IMR-90 (cell line): ENCODE measurements at regions not wholly inside any gene's neighbourhood (a gene's known extent, or its start where the extent isn't known, plus 50 kb on each side); places are given as distances from the start of the nearest gene placed in this dataset.

Experiments
- ATAC-seq: fragments of 200-7000 bp; cut with Tn5 transposase; 2 replicates; pipeline ENCODE4 v1.9.1; 2020; ENCODE audit warnings: low read depth, mild to moderate bottlenecking, moderate library complexity
- BruUV-seq: library from RNA; stranded (reverse); fragments of 400-500 nt; replicated peaks from 2 replicates; lab custom pipeline; 2021; lab: Mats Ljungman, UMichigan
- CTCF ChIA-PET: fragments of 300-600 bp; formaldehyde crosslinking; extraction: SDS; loops from one replicate; lab custom pipeline; 2021; ENCODE audit warnings: antibody characterized with exemption; lab: Yijun Ruan, JAX
- POLR2A ChIA-PET: fragments of 300-600 bp; sonication (Branson Sonifier 250); formaldehyde crosslinking; loops from one replicate; lab custom pipeline; 2022; ENCODE audit warnings: antibody characterized with exemption; ENCODE audit not compliant: unreplicated experiment; lab: Charles Lee
- DNase-seq: peaks from one replicate; pipeline ENCODE4 v3.0.0; 2013
- H2AFZ ChIP-seq: replicated peaks from 2 replicates; pipeline ENCODE3; 2013; ENCODE audit warnings: low read length, mild to moderate bottlenecking; ENCODE audit not compliant: poor library complexity
- H2AK5ac ChIP-seq: 2 replicates; pipeline ENCODE4 v1.6.1; 2013; ENCODE audit warnings: low read depth, low read length, inconsistent platforms
- H2AK9ac ChIP-seq: replicated peaks from 2 replicates; pipeline ENCODE3; 2013; ENCODE audit warnings: mild to moderate bottlenecking, low read depth, low read length, moderate library complexity; ENCODE audit not compliant: poor library complexity
- H2BK120ac ChIP-seq: 2 replicates; pipeline ENCODE4 v1.6.1; 2013; ENCODE audit warnings: low read depth, low read length, inconsistent platforms
- H2BK15ac ChIP-seq: 3 replicates; pipeline ENCODE4 v1.6.1; 2013; ENCODE audit warnings: low read depth, low read length, inconsistent platforms
- H2BK20ac ChIP-seq: 2 replicates; pipeline ENCODE4 v1.6.1; 2013; ENCODE audit warnings: low read depth, mild to moderate bottlenecking, inconsistent platforms, low read length, moderate library complexity
- H2BK5ac ChIP-seq: 2 replicates; pipeline ENCODE4 v1.6.1; 2013; ENCODE audit warnings: mild to moderate bottlenecking, low read depth, low read length, inconsistent platforms; ENCODE audit not compliant: poor library complexity, severe bottlenecking
- H3K14ac ChIP-seq: replicated peaks from 2 replicates; pipeline ENCODE4 v1.6.1; 2013; ENCODE audit warnings: low read depth, low read length, inconsistent platforms
- H3K18ac ChIP-seq: 2 replicates; pipeline ENCODE4 v1.6.1; 2013; ENCODE audit warnings: low read depth, low read length, control low read depth
- H3K23ac ChIP-seq: 2 replicates; pipeline ENCODE4 v1.6.1; 2013; ENCODE audit warnings: low read depth, low read length, inconsistent platforms
- H3K27ac ChIP-seq: 2 replicates; pipeline ENCODE4 v1.5.1; 2013; ENCODE audit warnings: mild to moderate bottlenecking, control low read depth, low read length; ENCODE audit not compliant: insufficient read depth
- H3K27me3 ChIP-seq: 2 replicates; pipeline ENCODE4 v1.6.1; 2013; ENCODE audit warnings: low read length; ENCODE audit not compliant: control insufficient read depth, insufficient read depth
- H3K36me3 ChIP-seq: 2 replicates; pipeline ENCODE4 v1.6.1; 2013; ENCODE audit warnings: low read length, mixed read lengths; ENCODE audit not compliant: control insufficient read depth, insufficient read depth
- H3K4ac ChIP-seq: 2 replicates; pipeline ENCODE4 v1.6.1; 2013; ENCODE audit warnings: low read depth, low read length, inconsistent platforms
- H3K4me1 ChIP-seq: 2 replicates; pipeline ENCODE4 v1.6.1; 2013; ENCODE audit warnings: low read length, mixed read lengths; ENCODE audit not compliant: control insufficient read depth, insufficient read depth
- H3K4me2 ChIP-seq: 2 replicates; pipeline ENCODE4 v1.6.1; 2013; ENCODE audit warnings: low read depth, mild to moderate bottlenecking, control low read depth, low read length, moderate library complexity
- H3K4me3 ChIP-seq: 2 replicates; pipeline ENCODE4 v1.5.1; 2013; ENCODE audit warnings: low read depth, mild to moderate bottlenecking, control low read depth, low read length, moderate library complexity; ENCODE audit not compliant: insufficient read depth
- H3K56ac ChIP-seq: 2 replicates; pipeline ENCODE4 v1.6.1; 2013; ENCODE audit warnings: low read length, inconsistent platforms; ENCODE audit not compliant: insufficient read depth; ENCODE audit errors: extremely low read depth
- H3K79me1 ChIP-seq, 2 experiments: 2 replicates each; pipeline ENCODE4 v1.6.1; 2013; ENCODE audit warnings: low read length in 2 of 2, inconsistent platforms in 1 of 2, low read depth in 1 of 2
- H3K9ac ChIP-seq: 2 replicates; pipeline ENCODE4 v1.6.1; 2013; ENCODE audit warnings: low read depth, low read length, control low read depth
- H3K9me1 ChIP-seq: 2 replicates; pipeline ENCODE4 v1.6.1; 2013; ENCODE audit warnings: low read length, inconsistent platforms; ENCODE audit not compliant: insufficient read depth
- H3K9me3 ChIP-seq: 2 replicates; pipeline ENCODE4 v1.6.1; 2013; ENCODE audit warnings: low read length; ENCODE audit not compliant: control insufficient read depth, insufficient read depth
- H4K20me1 ChIP-seq: 2 replicates; pipeline ENCODE4 v1.6.1; 2013; ENCODE audit warnings: low read length, inconsistent platforms; ENCODE audit not compliant: insufficient read depth
- H4K5ac ChIP-seq: 2 replicates; pipeline ENCODE4 v1.6.1; 2013; ENCODE audit warnings: mild to moderate bottlenecking, low read depth, low read length, control low read depth
- H4K8ac ChIP-seq, 2 experiments: 2 replicates each; pipeline ENCODE4 v1.6.1; 2013; ENCODE audit warnings: low read depth in 2 of 2, low read length in 2 of 2, control low read depth in 1 of 2, inconsistent platforms in 1 of 2
- H4K91ac ChIP-seq: 2 replicates; pipeline ENCODE4 v1.6.1; 2013; ENCODE audit warnings: low read depth, low read length, inconsistent platforms; ENCODE audit not compliant: insufficient read depth
- BHLHE40 ChIP-seq: fragments of 150-350 bp; IDR thresholded peaks from 2 replicates; pipeline ENCODE4 v1.6.1; 2016; ENCODE audit warnings: mild to moderate bottlenecking, low read depth, low read length
- CEBPB ChIP-seq: IDR thresholded peaks from 2 replicates; pipeline ENCODE4 v1.6.1; 2012; ENCODE audit warnings: low read depth, low read length, improper control_type of control experiment
- CHD1 ChIP-seq: IDR thresholded peaks from 2 replicates; pipeline ENCODE4 v1.6.1; 2012; ENCODE audit warnings: low read depth, low read length, improper control_type of control experiment
- FOS ChIP-seq: fragments of 150-350 bp; IDR thresholded peaks from 2 replicates; pipeline ENCODE4 v1.6.1; 2016; ENCODE audit warnings: low read depth, low read length
- MAFK ChIP-seq: IDR thresholded peaks from 2 replicates; pipeline ENCODE4 v1.6.1; 2012; ENCODE audit warnings: low read depth, low read length, improper control_type of control experiment
- MAZ ChIP-seq: IDR thresholded peaks from 2 replicates; pipeline ENCODE4 v1.6.1; 2012; ENCODE audit warnings: low read depth, mild to moderate bottlenecking, low read length, improper control_type of control experiment, moderate library complexity, borderline replicate concordance
- MXI1 ChIP-seq: IDR thresholded peaks from 2 replicates; pipeline ENCODE4 v1.6.1; 2012; ENCODE audit warnings: low read depth, mild to moderate bottlenecking, low read length, moderate library complexity, borderline replicate concordance
- NFE2L2 ChIP-seq: fragments of 150-350 bp; IDR thresholded peaks from 2 replicates; pipeline ENCODE4 v1.6.1; 2016; ENCODE audit warnings: low read depth, mild to moderate bottlenecking, low read length
- POLR2A ChIP-seq: IDR thresholded peaks from 2 replicates; pipeline ENCODE4 v1.6.1; 2012; ENCODE audit warnings: mild to moderate bottlenecking, low read depth, low read length
- RAD21 ChIP-seq: IDR thresholded peaks from 2 replicates; pipeline ENCODE4 v1.6.1; 2012; ENCODE audit warnings: low read length, improper control_type of control experiment
- RCOR1 ChIP-seq: IDR thresholded peaks from 2 replicates; pipeline ENCODE4 v1.6.1; 2012; ENCODE audit warnings: mild to moderate bottlenecking, low read length, improper control_type of control experiment; ENCODE audit not compliant: insufficient replicate concordance
- RFX5 ChIP-seq: IDR thresholded peaks from 2 replicates; pipeline ENCODE4 v1.8.0; 2012; ENCODE audit warnings: low read depth, mild to moderate bottlenecking, low read length, moderate library complexity
- SMC3 ChIP-seq: fragments of 150-350 bp; IDR thresholded peaks from 2 replicates; pipeline ENCODE4 v1.6.1; 2016; ENCODE audit warnings: low read depth, mild to moderate bottlenecking, antibody characterized with exemption, low read length, moderate library complexity
- WGBS, 2 experiments: methylation state at CpG; one replicate each; pipeline versions ENCODE4 v1.1.5 to v1.1.7; 2013; ENCODE audit warnings: missing lambda C conversion rate in 2 of 2; ENCODE audit not compliant: insufficient read length in 1 of 2; ENCODE audit errors: extremely low coverage in 2 of 2; 5-methylcytosine and 5-hydroxymethylcytosine counted together
- dilution Hi-C: fragments of 300-500 bp; cut with HindIII; formaldehyde crosslinking; loops from one replicate; pipeline ENCODE4 v1.14.3; 2018; ENCODE audit warnings: low sequenced_read_pairs; ENCODE audit not compliant: unreplicated experiment
- in situ Hi-C: fragments of 300-500 bp; cut with MboI; formaldehyde crosslinking; loops from 3 replicates; pipeline ENCODE4 v1.14.3; 2019; ENCODE audit warnings: low sequenced_read_pairs, inconsistent platforms, mixed read lengths
- intact Hi-C: fragments of 100-400 bp; cut with micrococcal nuclease; formaldehyde crosslinking; loops from 2 replicates; pipeline ENCODE4 v1.10.0; 2022
- TF ChIP-seq, protein P1 (sequence below): conservative IDR thresholded peaks from 2 replicates; pipeline ENCODE4 v1.5.1; 2012; ENCODE audit warnings: mild to moderate bottlenecking, low read depth, low read length, improper control_type of control experiment
- TF ChIP-seq, protein P2 (sequence below): fragments of 150-350 bp; IDR thresholded peaks from 2 replicates; pipeline ENCODE4 v1.6.1; 2017; ENCODE audit warnings: mild to moderate bottlenecking, antibody characterized with exemption, low read length, low read depth
- TF ChIP-seq, protein P3 (sequence below): fragments of 150-350 bp; IDR thresholded peaks from 2 replicates; pipeline ENCODE4 v1.6.1; 2016; ENCODE audit warnings: low read depth, mild to moderate bottlenecking, low read length, moderate library complexity, borderline replicate concordance

DNA sequence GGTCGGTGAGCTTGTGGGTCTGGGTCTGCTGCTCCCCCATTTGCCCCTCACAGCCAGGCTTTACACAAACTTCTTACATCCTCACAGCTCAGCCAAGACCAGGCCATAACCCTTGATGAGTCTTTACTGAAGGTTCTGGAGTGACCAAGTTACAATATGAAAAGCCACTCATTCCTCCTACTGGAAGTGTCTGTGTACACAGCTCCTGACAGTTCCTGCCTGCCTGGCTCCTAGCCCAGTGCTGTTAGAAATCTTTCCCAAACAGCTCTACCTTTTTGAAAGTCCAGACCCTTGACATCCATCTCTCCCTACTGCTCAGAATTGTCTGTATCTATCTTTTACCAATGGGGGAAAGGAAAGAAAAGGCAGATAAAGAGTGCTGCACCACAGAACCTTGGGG is 106.9 kb downstream of the PAX1 start:
- no peaks in the 10 kb centered on the region for H3K36me3 ChIP-seq
- ATAC-seq (no peak), DNase-seq (no peak)
- no peaks in the 10 kb centered on the region for H3K4me1 ChIP-seq
- H3K4me2 ChIP-seq: no peak overlapping the region
- no peak overlapping the region for H2AK5ac ChIP-seq
- H3K27me3 ChIP-seq: no peaks in the 10 kb centered on the region
- no peak overlapping the region for H3K4me3 ChIP-seq
- H3K79me1 ChIP-seq: no peaks in the 10 kb centered on the region
- no peak overlapping the region for H4K8ac ChIP-seq
- BruUV-seq: no TSS peak
- no CpG with 5 or more reads among the region's 1 CpG for WGBS, 2 experiments
- H4K91ac ChIP-seq: no peak overlapping the region
- H3K4ac ChIP-seq: no peak overlapping the region
- H4K20me1 ChIP-seq: no peaks in the 10 kb centered on the region
- CTCF ChIA-PET: interaction anchor here (0.5 to 0.6 kb wide), 2 partner anchors 36 to 634 kb away, joined by 3 to 5 read pairs; no protein-coding TSS in a partner anchor
- in situ Hi-C loops: no loop called here
- POLR2A ChIA-PET: no interaction called here
- dilution Hi-C loops: no loop called here
- H3K9ac ChIP-seq: no peak overlapping the region
- H3K18ac ChIP-seq: no peak overlapping the region
- H2BK20ac ChIP-seq: no peak overlapping the region
- H3K9me3 ChIP-seq: peaks cover 39% of the 10 kb centered on the region
- no peak overlapping the region for H2AK9ac ChIP-seq
- no peak for TF ChIP-seq RAD21
- TF ChIP-seq FOS: no peak
- TF ChIP-seq, protein P1, sequence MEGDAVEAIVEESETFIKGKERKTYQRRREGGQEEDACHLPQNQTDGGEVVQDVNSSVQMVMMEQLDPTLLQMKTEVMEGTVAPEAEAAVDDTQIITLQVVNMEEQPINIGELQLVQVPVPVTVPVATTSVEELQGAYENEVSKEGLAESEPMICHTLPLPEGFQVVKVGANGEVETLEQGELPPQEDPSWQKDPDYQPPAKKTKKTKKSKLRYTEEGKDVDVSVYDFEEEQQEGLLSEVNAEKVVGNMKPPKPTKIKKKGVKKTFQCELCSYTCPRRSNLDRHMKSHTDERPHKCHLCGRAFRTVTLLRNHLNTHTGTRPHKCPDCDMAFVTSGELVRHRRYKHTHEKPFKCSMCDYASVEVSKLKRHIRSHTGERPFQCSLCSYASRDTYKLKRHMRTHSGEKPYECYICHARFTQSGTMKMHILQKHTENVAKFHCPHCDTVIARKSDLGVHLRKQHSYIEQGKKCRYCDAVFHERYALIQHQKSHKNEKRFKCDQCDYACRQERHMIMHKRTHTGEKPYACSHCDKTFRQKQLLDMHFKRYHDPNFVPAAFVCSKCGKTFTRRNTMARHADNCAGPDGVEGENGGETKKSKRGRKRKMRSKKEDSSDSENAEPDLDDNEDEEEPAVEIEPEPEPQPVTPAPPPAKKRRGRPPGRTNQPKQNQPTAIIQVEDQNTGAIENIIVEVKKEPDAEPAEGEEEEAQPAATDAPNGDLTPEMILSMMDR: no peak
- TF ChIP-seq MAZ: no peak
- no peak for TF ChIP-seq RFX5
- TF ChIP-seq RCOR1: no peak
- TF ChIP-seq CHD1: no peak
- no peak for TF ChIP-seq POLR2A
- no peak for TF ChIP-seq SMC3
- no peak for TF ChIP-seq NFE2L2
- no peak for TF ChIP-seq BHLHE40
- no peak for TF ChIP-seq CEBPB
- TF ChIP-seq MXI1: no peak
- TF ChIP-seq, protein P2, sequence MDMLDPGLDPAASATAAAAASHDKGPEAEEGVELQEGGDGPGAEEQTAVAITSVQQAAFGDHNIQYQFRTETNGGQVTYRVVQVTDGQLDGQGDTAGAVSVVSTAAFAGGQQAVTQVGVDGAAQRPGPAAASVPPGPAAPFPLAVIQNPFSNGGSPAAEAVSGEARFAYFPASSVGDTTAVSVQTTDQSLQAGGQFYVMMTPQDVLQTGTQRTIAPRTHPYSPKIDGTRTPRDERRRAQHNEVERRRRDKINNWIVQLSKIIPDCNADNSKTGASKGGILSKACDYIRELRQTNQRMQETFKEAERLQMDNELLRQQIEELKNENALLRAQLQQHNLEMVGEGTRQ: no peak
- TF ChIP-seq, protein P3, sequence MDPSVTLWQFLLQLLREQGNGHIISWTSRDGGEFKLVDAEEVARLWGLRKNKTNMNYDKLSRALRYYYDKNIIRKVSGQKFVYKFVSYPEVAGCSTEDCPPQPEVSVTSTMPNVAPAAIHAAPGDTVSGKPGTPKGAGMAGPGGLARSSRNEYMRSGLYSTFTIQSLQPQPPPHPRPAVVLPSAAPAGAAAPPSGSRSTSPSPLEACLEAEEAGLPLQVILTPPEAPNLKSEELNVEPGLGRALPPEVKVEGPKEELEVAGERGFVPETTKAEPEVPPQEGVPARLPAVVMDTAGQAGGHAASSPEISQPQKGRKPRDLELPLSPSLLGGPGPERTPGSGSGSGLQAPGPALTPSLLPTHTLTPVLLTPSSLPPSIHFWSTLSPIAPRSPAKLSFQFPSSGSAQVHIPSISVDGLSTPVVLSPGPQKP: no peak
- no peak for TF ChIP-seq MAFK
- H2BK120ac ChIP-seq: no peak overlapping the region
- H2BK15ac ChIP-seq: no peak overlapping the region
- H3K14ac ChIP-seq: no peak overlapping the region
- H4K5ac ChIP-seq: no peak overlapping the region
- no peak overlapping the region for H3K23ac ChIP-seq
- intact Hi-C loops: no loop called here
- H3K27ac ChIP-seq: no peak overlapping the region
- no peaks in the 10 kb centered on the region for H3K9me1 ChIP-seq
- H2BK5ac ChIP-seq: no peak overlapping the region
- no peak overlapping the region for H3K56ac ChIP-seq
- no peak overlapping the region for H2AFZ ChIP-seq
